ENCODE measurements at regions not wholly inside any gene's neighbourhood (a gene's known extent, or its start where the extent isn't known, plus 50 kb on each side); places are given as distances from the start of the nearest gene placed in this dataset.

DNA sequence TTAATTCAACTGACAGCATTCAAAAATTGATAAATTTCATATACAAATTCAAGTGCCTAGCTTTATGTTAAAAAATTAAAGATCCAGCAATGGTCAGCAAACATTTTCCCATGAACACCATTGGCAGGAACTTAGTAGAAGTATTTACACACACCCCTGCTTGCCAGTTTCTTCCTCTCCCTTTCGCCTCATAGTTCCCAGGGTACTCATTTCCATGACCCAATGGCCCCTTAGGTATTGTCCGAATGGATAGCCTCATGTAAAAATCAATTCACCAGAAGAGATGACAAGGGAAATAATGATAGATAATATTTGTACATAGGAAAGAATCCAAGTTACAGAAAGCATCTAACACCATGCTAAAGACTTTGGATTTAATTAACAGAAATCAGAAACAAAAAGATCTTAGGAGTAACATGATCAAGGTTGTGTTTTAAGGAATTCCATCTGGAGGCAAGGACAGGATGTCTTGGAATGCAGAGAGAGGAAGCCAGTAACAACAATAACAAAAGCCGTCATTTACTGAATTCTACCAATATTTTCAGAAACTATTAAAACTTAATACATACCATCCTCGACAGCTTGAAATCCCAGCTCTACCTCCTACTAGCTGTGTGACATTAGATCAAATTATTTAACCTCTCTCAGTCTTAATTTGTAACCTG, 423.0 kb downstream of the IRS1 start:
- DNase-seq, result no peak

DNA sequence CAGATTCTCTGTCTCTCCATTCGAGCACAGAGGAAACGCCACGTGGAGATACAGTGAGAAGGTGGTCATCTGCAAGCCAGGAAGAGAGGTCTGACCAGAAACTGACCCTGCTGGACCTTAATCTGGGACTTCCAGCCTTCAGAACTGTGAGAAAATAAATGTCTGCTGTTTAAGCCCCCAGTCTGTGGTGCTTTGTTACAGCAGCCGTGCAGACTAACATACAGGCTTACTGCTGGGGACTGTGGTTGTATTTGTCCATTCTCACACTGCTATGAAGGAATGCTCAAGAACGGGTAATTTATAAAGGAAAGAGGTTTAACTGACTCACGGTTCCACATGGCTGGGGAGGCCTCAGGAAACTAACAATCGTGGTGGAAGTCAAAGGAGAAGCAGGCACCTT, 432.7 kb downstream of the IRS1 start:
- no peak for DNase-seq

DNA sequence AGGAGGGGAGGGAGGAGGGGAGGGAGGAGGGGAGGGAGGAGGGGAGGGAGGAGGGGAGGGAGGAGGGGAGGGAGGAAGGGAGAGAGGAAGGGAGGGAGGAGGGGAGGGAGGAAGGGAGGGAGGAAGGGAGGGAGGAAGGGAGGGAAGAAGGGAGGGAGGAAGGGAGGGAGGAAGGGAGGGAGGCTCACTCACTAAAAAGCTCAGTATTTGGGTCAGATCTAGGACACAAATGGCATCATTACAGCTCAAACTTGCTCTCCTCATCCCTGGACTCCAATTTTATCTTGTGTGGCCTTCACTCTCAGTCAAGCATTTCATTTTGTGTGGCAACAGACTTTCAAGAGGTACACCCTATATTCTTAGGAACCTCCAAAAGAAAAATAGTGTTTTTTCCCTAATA, 435.4 kb downstream of the IRS1 start:
- DNase-seq, result no peak

DNA sequence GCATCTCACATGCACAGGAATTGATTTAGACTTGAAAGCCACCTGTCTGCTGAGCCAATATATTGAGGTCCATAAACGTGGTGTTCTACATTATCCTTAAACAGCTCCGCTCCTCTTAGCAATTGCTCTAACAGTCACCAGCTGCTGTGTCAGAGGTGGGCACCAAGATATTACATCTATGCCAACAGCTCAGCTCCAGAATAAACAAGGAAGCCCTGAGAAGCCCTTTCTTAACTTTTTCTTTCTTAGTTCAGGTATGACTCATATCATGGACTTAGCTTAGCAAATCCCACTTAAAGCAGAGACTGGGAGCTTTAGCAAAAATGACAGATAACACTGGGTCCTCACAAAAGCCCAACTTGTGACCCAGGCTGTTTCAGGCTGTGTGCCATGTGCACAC, 436.6 kb downstream of the IRS1 start:
- no peak for DNase-seq

DNA sequence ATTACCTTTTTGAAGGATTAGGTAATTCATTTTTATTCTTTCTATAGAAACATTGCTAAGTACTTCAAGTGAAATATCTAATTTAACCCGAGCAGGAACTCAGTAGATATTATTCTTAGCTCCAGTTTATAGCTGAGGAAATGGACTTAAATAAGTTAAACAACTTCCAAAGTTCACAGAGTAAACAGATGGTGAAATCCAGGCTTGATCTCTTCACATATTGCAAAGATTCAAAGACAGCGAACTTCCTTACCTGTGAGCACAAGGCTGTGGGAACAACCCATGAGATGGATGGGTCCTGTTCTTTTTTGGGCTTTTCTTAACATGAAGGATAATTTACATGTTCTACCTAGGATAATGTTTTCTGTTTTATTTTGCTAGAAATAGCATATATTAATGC, 439.0 kb downstream of the IRS1 start:
- no peak for DNase-seq

DNA sequence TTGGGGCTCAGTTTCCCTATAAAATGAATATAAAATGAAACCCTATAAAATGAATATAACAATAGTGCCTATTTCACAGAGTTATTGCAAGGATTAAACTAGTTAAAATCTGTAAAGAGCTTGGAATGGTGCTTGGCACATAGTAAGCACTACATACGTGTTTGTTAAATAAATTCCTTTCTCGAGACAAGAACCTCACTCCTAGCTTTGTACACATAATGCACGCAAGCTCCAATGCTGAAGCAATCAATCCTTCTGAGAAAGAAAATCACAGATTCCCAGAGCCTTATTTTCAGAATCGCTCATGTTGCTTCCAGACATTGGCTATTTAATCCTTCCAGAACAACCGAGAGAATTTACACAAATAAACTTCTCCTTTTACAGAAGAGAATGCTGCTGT, 440.9 kb downstream of the IRS1 start:
- no peak for DNase-seq

DNA sequence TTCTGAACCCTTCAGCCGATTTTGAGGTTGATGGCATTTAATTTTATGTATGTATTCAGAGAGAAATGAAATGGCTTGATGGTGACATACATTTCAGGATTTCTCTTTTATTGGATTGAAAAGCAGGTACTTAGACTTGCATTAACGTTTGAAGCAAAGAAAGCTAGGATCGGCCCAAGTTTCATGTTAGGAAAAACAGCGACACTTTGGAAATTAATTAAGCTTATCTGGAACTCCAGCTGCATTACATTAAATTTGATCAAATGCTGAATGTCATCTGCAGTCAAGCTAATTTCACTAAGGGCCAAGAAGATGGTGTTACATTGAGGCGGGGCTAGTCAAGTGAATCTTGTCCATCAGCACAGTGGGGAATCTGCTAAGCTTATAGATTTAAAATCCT, 441.8 kb downstream of the IRS1 start:
- DNase-seq, result no peak

DNA sequence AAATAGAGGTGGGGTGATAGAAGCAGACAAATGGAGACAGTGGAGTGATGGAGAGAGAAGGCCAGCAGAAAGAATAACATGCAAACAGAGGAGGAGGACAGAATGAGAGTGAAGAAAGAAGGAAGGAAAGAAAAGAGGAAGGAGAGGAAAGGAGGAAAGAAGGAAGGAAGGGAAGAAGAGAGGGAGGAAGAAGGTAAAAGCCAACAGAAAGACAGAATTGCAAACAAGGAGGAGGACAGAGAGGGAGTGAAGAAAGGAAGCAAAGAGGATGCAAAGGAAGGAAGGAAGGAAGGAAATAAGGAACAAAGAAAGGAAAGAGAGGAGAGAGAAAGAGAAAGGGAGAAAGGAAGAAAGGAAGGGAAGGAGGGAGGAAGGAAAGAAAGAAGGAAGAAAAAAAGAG, 444.0 kb downstream of the IRS1 start:
- DNase-seq, result no peak

DNA sequence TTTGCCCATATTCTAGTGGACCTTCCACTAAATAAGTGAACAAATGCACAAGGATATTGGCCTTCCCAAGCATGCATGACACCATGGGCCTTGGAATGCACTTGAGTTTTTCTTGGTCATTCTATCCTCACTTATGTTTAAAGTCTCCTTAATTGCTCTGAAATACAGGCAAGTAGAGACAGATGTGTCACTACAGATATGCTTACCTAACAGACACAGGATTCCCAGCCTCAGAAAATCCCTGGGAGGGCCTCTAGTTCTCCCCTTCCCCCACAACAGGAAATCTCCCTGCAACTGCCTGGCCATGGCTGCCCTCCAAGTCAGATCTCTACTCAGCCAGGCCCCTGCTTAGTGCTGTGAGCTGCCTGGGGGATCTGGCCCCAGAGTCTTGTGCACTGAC, 445.2 kb downstream of the IRS1 start:
- no peak for DNase-seq

DNA sequence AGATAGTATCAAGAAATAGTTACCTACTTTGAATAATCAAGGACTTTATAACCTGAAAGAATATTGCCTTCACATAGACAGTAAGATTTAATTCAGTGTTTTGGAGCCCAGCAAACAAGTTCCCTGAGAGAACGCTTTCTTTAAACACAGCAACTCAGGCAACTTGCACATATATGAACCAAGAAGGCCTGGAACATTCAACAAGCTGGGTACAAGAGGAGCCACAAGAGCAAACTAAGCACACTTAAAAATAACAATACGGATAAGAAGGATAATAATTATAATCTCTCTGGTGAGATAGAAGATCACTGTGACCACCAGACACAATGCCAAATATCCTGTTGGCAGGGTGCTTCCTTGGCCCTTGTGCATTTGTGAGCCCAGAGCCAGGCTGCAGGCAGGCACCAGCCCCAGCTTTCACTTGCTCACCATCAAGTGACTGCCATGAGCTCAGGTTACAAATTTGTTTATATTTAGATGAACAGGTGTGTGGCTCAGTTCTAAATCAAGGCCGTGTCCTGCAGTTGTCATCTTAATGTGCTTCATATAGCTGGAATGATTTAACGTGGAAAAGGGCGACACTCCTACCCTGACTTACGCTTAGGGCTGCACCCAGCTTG, 446.6 kb downstream of the IRS1 start:
- DNase-seq, result no peak

DNA sequence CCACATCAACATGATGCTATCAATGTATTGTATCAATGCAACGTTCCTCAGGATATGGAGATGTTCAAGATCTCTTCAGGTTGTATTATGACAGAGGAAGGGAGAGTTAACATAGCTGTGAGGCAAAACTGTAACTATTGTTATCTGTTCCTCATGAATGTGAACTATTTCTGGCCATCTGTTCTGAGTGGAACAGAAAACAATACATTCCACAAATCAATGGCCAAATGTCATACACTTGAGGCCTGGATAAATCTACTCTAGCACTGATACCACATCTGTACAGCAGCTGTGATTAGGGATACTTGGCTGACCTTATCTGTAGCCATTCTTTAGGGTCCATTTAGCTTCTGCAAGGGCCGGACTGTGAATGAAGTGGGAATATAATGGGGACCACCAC, 447.9 kb downstream of the IRS1 start:
- DNase-seq, result no peak

DNA sequence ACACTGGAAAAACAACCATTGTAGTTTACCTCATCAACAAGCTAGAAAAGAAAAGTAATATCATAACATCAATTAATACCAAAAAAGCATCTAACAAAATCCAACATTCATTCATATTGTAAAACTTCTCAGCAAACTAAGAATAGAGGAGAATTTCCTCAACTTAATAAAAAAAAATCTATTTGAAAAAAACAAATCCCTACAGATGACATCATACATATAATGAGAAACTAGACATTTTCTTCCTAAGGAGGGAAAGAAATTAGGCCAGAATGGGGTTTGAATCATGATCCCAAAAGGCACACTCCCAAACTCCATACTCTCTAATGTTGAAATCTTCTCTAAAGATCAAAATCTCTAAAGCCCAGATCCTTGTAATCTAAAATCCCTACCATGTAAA, 460.0 kb downstream of the IRS1 start:
- DNase-seq, result no peak

DNA sequence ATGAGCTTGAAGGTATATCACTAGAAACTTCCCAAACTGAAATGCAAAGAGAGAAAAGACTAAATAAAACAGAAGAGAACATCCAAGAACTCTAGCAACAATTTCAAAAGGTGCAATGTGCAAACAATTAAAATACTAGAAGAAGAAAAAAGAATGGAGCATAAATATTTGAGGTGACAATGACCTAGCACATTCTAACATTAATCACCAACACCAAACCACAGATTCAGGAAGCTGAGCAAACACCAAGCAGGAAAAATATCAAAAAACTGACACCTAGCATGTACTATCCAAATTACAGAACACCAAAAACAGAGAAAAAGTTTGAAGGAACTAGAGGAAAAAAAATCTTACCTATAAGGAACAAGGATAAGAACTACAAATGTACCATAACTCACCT, 460.8 kb downstream of the IRS1 start:
- DNase-seq, result no peak

DNA sequence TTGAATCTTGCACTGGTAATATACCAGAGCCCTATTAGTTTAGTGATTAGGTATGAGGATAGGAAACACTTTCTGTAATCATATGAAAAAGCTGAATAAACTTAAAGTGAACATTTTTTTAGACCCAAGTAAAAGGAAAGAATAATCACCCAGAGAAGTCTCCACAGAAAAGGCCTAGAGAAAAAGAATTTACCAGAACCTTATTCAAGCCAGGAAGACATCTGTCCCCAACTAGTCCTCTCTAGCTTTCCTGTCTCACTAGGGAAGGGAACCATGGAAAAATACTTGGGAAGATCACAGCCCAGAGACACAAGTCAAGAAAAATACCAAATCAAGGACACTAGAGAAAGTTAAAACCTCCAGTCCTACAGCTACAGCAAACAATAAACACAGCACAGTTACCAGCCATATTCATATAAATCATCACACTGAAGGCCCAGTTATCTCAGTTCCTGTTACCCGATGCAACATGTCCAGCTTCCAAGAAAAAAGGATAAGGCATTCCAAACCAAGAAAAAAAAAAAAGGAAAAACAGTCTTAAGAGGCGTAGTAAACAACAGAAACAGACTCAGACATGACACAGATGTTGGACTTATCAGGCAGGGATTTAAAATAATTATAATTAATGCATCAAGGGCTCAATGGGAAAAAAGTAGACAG, 461.5 kb downstream of the IRS1 start:
- no peak for DNase-seq

DNA sequence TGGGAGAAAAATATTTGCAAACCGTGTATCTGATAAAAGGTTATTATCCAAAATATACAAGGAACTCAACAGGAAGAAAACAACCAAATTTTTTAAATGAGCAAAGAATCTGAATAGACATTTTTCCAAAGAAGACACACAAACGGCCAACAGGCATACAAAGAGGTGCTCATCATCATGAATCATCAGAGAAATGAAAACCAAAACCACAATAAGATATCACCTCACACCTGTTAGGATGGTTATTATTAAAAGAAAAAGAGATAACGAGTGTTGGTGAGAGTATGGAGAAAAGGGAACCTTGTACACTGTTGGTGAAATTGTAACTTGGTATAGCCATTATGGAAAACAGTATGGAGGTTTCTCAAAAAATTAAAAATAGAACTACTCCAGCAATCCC, 463.3 kb downstream of the IRS1 start:
- no peak for DNase-seq

DNA sequence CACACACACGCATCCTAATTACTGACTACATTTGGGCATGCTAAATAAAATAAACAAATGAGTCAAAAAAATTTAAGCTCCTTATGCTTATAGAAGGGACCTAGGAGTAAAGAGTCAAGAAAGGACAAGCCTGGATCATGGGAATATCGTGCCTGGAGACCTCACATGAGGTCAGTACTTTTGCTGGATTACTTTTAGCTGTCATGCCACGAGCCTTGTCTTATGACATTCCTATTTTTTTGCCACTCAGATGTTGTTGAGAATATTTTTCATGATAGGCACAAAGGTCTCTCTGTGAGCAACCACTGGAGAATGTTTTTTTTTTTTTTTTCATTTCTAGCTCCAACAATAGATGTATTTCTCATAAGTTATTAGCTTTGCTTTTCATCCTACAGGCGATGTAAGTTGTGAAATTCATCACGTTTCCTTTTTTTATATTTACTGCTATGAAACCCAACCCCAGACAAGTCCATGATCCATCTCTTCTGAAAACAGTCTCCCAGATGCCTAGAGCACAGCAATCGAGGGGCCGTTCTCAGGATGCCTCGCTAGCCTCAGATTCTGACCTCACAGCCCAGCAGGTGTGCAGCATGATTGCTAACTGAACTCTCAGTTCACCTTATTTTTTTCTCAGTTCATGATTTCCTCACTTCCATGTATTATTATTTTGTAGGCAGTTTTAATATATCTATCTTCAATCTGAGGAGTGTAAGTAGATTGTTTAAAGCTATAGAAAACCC, 464.5 kb downstream of the IRS1 start:
- DNase-seq, result no peak

DNA sequence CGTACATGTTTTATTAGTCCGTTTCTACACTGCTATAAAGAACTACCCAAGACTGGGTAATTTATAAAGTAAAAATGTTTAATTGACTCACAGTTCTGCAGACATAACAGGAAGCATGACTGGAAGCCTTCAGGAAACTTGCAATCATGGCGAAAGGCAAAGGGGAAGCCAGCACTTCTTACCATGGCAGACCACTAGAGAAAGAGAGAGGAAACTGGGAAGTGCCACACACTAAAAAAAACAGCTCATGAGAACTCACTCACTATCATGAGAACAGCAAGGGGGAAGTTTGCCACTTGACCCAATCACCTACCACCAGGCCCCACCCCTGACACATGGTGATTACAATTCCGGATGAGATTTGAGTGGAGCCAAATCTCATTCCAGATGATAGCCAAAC, 466.2 kb downstream of the IRS1 start:
- no peak for DNase-seq

DNA sequence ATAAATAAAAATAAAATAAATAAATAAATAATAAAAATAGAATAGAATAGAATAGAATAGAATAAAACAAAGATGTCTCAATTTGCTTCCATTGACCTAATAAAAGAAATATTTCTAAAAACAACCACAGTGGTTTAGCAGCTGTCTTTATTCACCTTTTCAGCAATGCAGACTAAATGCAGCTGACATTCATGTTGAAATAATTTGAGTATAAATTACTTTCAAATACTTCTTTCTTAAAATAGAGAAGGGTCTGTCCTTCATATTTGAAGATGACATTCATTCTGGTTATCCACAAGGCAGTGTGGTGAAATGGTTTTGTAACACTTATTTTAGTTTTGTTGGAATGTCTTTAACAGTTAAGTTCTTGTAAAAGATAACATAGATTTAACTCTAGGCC, 469.4 kb downstream of the IRS1 start:
- no peak for DNase-seq

DNA sequence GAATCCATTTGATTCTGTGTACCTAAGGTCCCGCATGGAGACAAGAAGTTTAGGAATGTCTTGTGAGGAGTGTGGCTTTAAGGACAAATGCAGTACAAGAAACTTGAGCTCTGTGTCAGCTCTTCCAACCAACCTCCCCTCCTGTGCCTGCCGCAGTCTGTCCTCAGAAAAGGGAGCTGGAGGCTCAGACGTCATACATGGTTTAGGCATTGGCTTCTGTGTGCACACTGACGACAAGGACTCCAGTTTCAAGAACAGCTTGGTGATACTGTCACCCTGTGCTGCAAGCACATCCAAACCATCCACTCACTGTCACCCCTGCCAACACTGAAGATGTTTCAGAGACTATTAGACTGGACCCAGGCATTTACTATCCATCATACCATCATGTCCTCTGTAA, 470.4 kb downstream of the IRS1 start:
- DNase-seq, result no peak

DNA sequence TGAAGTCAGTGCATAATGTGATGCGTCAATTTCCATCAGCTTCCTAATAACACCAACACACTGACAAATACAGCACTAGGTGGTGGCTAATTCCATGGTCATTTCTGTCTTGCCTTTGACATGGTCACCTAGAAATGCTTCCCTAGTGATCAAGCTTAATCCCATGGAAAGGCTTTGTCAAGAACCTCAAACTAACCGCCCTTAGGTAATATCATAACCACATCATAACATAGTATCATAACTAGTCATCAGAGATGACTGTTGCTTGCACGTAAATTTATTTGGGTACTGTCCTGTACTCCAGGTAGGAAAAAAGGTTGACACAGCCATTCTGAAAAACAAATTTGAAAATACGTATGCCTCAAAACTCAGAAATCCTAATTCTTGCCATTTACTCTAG, 471.8 kb downstream of the IRS1 start:
- DNase-seq, result no peak

DNA sequence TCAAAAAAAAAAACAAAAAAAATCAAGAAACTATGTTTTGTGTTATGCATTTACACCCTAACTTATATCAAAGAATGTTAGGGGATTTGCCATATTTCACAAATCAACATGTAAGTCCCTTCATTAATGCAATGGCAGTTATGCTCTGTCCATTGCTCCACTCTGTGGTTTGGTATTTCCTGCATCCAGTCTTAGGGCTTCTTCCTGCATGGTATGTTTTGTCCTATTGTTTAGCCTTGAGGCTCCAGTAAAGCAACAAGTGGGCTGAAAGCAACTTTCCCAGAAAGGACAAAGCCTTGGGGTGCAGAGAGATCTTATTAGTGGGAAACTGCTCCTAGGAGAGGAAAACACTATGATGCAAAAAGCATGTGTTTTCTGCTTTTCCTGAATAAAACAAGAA, 474.1 kb downstream of the IRS1 start:
- no peak for DNase-seq

DNA sequence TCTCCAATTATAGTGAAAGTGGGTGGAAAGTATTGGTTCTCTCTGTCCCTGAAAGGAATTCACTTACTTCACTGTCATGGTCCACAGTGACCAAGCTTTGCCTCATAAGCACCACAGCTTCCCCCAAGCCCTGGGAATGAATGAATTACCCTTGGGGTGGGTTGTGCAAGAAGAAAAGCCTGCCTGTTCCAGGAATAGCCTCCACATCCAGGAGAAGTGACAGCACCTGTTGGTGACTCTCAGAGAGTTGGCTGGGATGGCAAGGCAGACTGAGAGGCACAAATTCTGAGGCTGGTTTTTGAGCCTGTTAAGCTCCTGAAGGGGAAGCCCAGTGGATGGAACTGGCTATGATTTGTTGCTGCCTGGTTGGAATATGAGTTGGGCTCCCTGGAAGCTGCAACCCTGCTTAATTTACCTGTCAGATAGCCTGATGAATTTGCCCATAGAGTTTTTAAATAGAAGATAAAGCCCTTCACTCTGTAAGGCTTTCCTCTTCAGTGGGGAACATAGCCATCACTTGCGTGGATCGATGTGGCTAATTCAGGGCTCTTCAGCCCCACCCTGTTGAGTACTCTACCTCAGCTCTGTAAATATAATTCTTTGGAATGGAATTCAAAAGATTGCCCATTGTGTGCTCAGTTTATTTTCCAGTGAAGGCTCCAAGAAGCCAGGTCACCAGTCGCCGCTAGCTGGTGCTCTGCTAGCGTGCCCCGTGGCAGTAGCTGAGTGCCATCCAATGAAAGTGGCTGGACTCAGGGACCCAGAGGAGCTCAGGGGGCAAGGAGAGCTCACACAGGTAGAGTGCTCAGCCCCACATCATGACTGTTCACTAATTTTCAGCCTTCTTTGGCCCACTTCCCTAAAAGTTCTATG, 479.3 kb downstream of the IRS1 start:
- DNase-seq, result no peak

DNA sequence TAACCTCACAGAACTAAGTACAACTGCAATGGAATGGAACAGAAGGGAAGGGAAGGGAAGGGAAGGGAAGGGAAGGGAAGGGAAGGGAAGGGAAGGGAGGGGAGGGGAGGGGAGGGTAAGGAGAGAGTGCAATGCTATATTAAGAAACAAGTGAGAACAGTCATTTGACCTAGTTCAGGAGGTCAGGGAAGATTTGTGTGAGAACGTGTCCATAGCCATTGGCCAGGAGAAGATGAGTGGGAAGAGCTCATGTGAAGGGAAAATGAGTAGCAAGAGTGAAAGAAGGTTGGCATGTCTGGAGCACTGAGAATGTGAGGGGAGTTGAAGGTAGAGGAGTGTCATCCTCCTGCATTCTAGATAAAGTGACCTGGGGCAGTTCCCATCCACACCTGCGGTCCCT, 481.6 kb downstream of the IRS1 start:
- no peak for DNase-seq
